ENCODE measurements at regions not wholly inside any gene's neighbourhood (a gene's known extent, or its start where the extent isn't known, plus 50 kb on each side); places are given as distances from the start of the nearest gene placed in this dataset.

- H3K4me2 ChIP-seq: no peak overlapping the region
- intact Hi-C loops (cut with micrococcal nuclease; ENCODE audit: unreplicated experiment): no loop called here
- H3K4me1 ChIP-seq (replicated peaks; ENCODE audit: insufficient read depth): no peaks in the 10 kb centered on the region
- H3K27ac ChIP-seq: no peak overlapping the region
- H3K4me3 ChIP-seq: no peak overlapping the region
- no peaks in the 10 kb centered on the region for H3K79me2 ChIP-seq (ENCODE audit: low read depth)
- H4K20me1 ChIP-seq (ENCODE audit: insufficient read depth): no peaks in the 10 kb centered on the region
- no peak for DNase-seq
- H3K27me3 ChIP-seq (ENCODE audit: insufficient read depth, low read depth): peaks cover 21% of the 10 kb centered on the region
- POLR2A ChIA-PET (ENCODE audit: unreplicated experiment): no interaction called here
- BruUV-seq (replicated peaks): no TSS peak
- H3K9me3 ChIP-seq (ENCODE audit: insufficient read depth, low read depth): no peaks in the 10 kb centered on the region
- H3F3A ChIP-seq (ENCODE audit: insufficient read depth, low read depth): no peaks in the 10 kb centered on the region
- CTCF ChIA-PET: no interaction called here
- TF ChIP-seq EZH2 (IDR thresholded peaks at IDR 0.05; ENCODE audit: low read depth) (no peak), CTCF (conservative IDR thresholded peaks at IDR 0.05) (no peak)
- H2AFZ ChIP-seq: no peak overlapping the region
- no peaks in the 10 kb centered on the region for H3K9me2 ChIP-seq (ENCODE audit: insufficient read depth)
- H3K36me3 ChIP-seq (ENCODE audit: low read depth): no peaks in the 10 kb centered on the region
Observed at GRCh38 chr2:121015971-121016485, 269.0 kb downstream of the TFCP2L1 start.

- DNase-seq: no peak
- BruUV-seq (replicated peaks): no TSS peak
Observed at GRCh38 chr2:121017396-121017795, 267.6 kb downstream of the TFCP2L1 start.

GRCh38 chr2:121018136-121019061 lies 266.6 kb downstream of the TFCP2L1 start:
- no peak for TF ChIP-seq CTCF (conservative IDR thresholded peaks at IDR 0.05)
- no peak for TF ChIP-seq EZH2 (IDR thresholded peaks at IDR 0.05; ENCODE audit: low read depth)

More at GRCh38 chr2:121017396-121017795, 267.6 kb downstream of the TFCP2L1 start:
- TF ChIP-seq CTCF (conservative IDR thresholded peaks at IDR 0.05): no peak
- intact Hi-C loops (cut with micrococcal nuclease; ENCODE audit: unreplicated experiment): no loop called here
- Histone ChIP-seq H3F3A (ENCODE audit: insufficient read depth, low read depth) (no peaks in the 10 kb centered on the region), H3K36me3 (ENCODE audit: low read depth) (no peaks in the 10 kb centered on the region), H4K20me1 (ENCODE audit: insufficient read depth) (no peaks in the 10 kb centered on the region), H3K79me2 (ENCODE audit: low read depth) (no peaks in the 10 kb centered on the region), H3K9me3 (ENCODE audit: insufficient read depth, low read depth) (no peaks in the 10 kb centered on the region), H3K4me1 (replicated peaks; ENCODE audit: insufficient read depth) (no peaks in the 10 kb centered on the region), H2AFZ (no peak overlapping the region), H3K4me3 (no peak overlapping the region), H3K27ac (no peak overlapping the region), H3K9me2 (ENCODE audit: insufficient read depth) (no peaks in the 10 kb centered on the region), H3K4me2 (no peak overlapping the region), H3K27me3 (ENCODE audit: insufficient read depth, low read depth) (peaks cover 27% of the 10 kb centered on the region)
- CTCF ChIA-PET: interaction anchor here (0.6 kb wide), 1 partner anchor 62 kb away, joined by 6 read pairs; no protein-coding TSS in a partner anchor
- POLR2A ChIA-PET (ENCODE audit: unreplicated experiment): no interaction called here

More at GRCh38 chr2:121018136-121019061, 266.6 kb downstream of the TFCP2L1 start:
- no peaks in the 10 kb centered on the region for H4K20me1 ChIP-seq (ENCODE audit: insufficient read depth)
- H3F3A ChIP-seq (ENCODE audit: insufficient read depth, low read depth): no peaks in the 10 kb centered on the region
- H3K79me2 ChIP-seq (ENCODE audit: low read depth): no peaks in the 10 kb centered on the region
- no peak overlapping the region for H2AFZ ChIP-seq
- no peak for DNase-seq
- H3K9me2 ChIP-seq (ENCODE audit: insufficient read depth): no peaks in the 10 kb centered on the region
- H3K27me3 ChIP-seq (ENCODE audit: insufficient read depth, low read depth): peaks cover 32% of the 10 kb centered on the region
- H3K4me3 ChIP-seq: no peak overlapping the region
- intact Hi-C loops (cut with micrococcal nuclease; ENCODE audit: unreplicated experiment): no loop called here
- H3K27ac ChIP-seq: no peak overlapping the region
- no TSS peak for BruUV-seq (replicated peaks)
- POLR2A ChIA-PET (ENCODE audit: unreplicated experiment): no interaction called here
- CTCF ChIA-PET: interaction anchor here (0.6 kb wide), 1 partner anchor 61 kb away, joined by 6 read pairs; no protein-coding TSS in a partner anchor
- H3K4me1 ChIP-seq (replicated peaks; ENCODE audit: insufficient read depth): no peaks in the 10 kb centered on the region
- no peaks in the 10 kb centered on the region for H3K36me3 ChIP-seq (ENCODE audit: low read depth)
- no peaks in the 10 kb centered on the region for H3K9me3 ChIP-seq (ENCODE audit: insufficient read depth, low read depth)
- H3K4me2 ChIP-seq: no peak overlapping the region
